Keratinocyte (primary cell): ENCODE measurements at regions not wholly inside any gene's neighbourhood (a gene's known extent, or its start where the extent isn't known, plus 50 kb on each side); places are given as distances from the start of the nearest gene placed in this dataset.

Experiments used
- DNase-seq: peaks from one replicate; pipeline ENCODE4 v3.0.0-alpha.2; 2011; ENCODE audit warnings: low read depth, missing footprints, low spot score
- FAIRE-seq: peaks from 2 replicates; lab custom pipeline; 2011; peaks lifted over from hg19 to GRCh38; lab: Jason Lieb, UNC
- H2AFZ ChIP-seq: 2 replicates; pipeline ENCODE4 v1.6.0; 2012; ENCODE audit warnings: low read length, control low read depth, inconsistent platforms; ENCODE audit not compliant: control insufficient read depth
- H3K27ac ChIP-seq: 2 replicates; pipeline ENCODE4 v1.5.1; 2011; ENCODE audit warnings: low read length; ENCODE audit not compliant: control insufficient read depth, insufficient read depth
- H3K27me3 ChIP-seq: 3 replicates; pipeline ENCODE4 v1.6.0; 2011; ENCODE audit warnings: low read length; ENCODE audit not compliant: control insufficient read depth, insufficient read depth; ENCODE audit errors: extremely low read depth
- H3K36me3 ChIP-seq, 2 experiments: 2 replicates in 1 of 2; 3 replicates in 1 of 2; pipeline ENCODE4 v1.5.1; 2011; ENCODE audit warnings: low read length in 2 of 2, mild to moderate bottlenecking in 1 of 2; ENCODE audit not compliant: control insufficient read depth in 2 of 2, insufficient read depth in 2 of 2; ENCODE audit errors: extremely low read depth in 1 of 2
- H3K4me1 ChIP-seq: 3 replicates; pipeline ENCODE4 v1.5.1; 2011; ENCODE audit warnings: low read length; ENCODE audit not compliant: control insufficient read depth, insufficient read depth; ENCODE audit errors: extremely low read depth
- H3K4me2 ChIP-seq: 3 replicates; pipeline ENCODE4 v1.6.0; 2011; ENCODE audit warnings: low read depth, low read length; ENCODE audit not compliant: control insufficient read depth, insufficient read depth; ENCODE audit errors: extremely low read depth
- H3K4me3 ChIP-seq, 3 experiments: fragments of 200-600 bp in 1 of 3; sonication (generic) in 1 of 3; 2 replicates in 2 of 3; 3 replicates in 1 of 3; pipeline ENCODE4 v1.5.1; 2011 to 2016; ENCODE audit warnings: low read length in 3 of 3, mild to moderate bottlenecking in 3 of 3, control low read depth in 2 of 3, inconsistent platforms in 1 of 3, low read depth in 1 of 3, mixed read lengths in 1 of 3, mixed run types in 1 of 3, moderate library complexity in 1 of 3; ENCODE audit not compliant: control insufficient read depth in 2 of 3, insufficient read depth in 2 of 3; ENCODE audit errors: extremely low read depth in 1 of 3
- H3K79me2 ChIP-seq: 2 replicates; pipeline ENCODE4 v1.6.0; 2012; ENCODE audit warnings: low read length; ENCODE audit not compliant: control insufficient read depth, insufficient read depth
- H3K9ac ChIP-seq: 3 replicates; pipeline ENCODE4 v1.6.0; 2011; ENCODE audit warnings: low read length; ENCODE audit not compliant: control insufficient read depth, insufficient read depth; ENCODE audit errors: extremely low read depth
- H3K9me1 ChIP-seq: 3 replicates; pipeline ENCODE4 v1.6.0; 2011; ENCODE audit warnings: low read length; ENCODE audit not compliant: control insufficient read depth, insufficient read depth; ENCODE audit errors: extremely low read depth
- H3K9me3 ChIP-seq: 2 replicates; pipeline ENCODE4 v1.5.1; 2012; ENCODE audit warnings: low read depth, low read length; ENCODE audit not compliant: control insufficient read depth
- H4K20me1 ChIP-seq: 3 replicates; pipeline ENCODE4 v1.6.0; 2011; ENCODE audit warnings: low read length; ENCODE audit not compliant: control insufficient read depth, insufficient read depth; ENCODE audit errors: extremely low read depth
- EZH2 ChIP-seq: IDR thresholded peaks from one replicate; pipeline ENCODE4 v1.6.1; 2012; ENCODE audit warnings: inconsistent platforms, mild to moderate bottlenecking, low read length, moderate library complexity
- dilution Hi-C: fragments of 300-500 bp; cut with MboI; formaldehyde crosslinking; loops from one replicate; pipeline ENCODE4 v1.7.0; 2020; ENCODE audit warnings: low sequenced_read_pairs; ENCODE audit not compliant: extremely low pct_ligation_motif_present
- TF ChIP-seq, protein P1 (sequence below), 3 experiments: IDR thresholded peaks in 1 of 3; conservative IDR thresholded peaks in 1 of 3; optimal IDR thresholded peaks in 1 of 3; 2 replicates in 2 of 3; 3 replicates in 1 of 3; pipeline versions ENCODE3 to v1.5.1; 2011; ENCODE audit warnings: low read length in 3 of 3, mild to moderate bottlenecking in 3 of 3, moderate library complexity in 2 of 3, control low read depth in 1 of 3, inconsistent platforms in 1 of 3; ENCODE audit not compliant: insufficient read depth in 2 of 3; ENCODE audit errors: extremely low read depth in 1 of 3

DNA sequence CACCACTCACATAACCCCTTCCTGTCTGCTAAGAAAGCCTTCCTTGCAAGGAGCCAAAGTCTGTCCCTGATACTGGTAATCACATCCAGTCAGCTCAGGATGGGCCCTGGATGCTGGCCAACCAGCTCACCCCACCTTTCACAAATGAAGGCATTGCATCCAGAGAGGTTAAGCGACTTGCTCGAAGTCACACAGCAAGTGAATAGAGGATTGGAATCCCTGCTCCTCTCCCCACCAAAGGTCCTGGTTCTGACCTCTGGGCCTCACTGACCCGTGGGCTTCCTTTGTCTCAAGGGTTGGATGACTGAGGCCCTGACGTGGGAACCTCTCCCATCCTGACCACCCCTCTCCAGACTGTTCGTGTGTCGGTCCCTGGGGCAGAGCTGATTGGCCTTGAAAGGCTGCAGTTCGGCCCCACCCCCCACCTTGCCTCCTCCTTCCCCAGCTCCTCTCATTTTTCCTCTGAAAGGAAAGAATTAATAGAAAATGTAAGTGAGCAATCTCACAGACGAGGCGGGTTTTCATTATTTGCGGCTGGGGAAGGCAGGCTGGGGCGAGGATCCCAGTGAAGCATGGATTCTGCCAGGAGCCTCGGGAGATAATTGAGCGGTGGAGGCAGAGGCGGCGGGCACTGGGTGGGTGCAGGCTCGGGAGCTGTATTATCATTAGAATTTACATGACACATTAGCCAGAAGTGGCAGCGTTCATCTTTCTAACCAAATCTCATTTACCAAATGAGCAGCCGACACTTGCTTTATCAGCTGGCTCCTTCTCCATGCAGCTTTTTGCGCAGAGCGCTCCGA is 101.5 kb upstream of the CSF3R start:
- Histone ChIP-seq H3K9me1 (no peaks in the 10 kb centered on the region), H3K4me1 (peaks cover 13% of the 10 kb centered on the region), H2AFZ (no peak overlapping the region), H3K79me2 (no peaks in the 10 kb centered on the region), H3K27me3 (peaks cover 5% of the 10 kb centered on the region), H3K27ac (no peak overlapping the region), H3K9ac (no peak overlapping the region), H3K4me2 (no peak overlapping the region), H4K20me1 (no peaks in the 10 kb centered on the region), H3K4me3 (no peak overlapping the region), H3K9me3 (no peaks in the 10 kb centered on the region), H3K36me3 (no peaks in the 10 kb centered on the region)
- dilution Hi-C loops = no loop called here
- DNase-seq (no peak), FAIRE-seq (no peak)
- TF ChIP-seq EZH2 = no peak
- TF ChIP-seq, protein P1, sequence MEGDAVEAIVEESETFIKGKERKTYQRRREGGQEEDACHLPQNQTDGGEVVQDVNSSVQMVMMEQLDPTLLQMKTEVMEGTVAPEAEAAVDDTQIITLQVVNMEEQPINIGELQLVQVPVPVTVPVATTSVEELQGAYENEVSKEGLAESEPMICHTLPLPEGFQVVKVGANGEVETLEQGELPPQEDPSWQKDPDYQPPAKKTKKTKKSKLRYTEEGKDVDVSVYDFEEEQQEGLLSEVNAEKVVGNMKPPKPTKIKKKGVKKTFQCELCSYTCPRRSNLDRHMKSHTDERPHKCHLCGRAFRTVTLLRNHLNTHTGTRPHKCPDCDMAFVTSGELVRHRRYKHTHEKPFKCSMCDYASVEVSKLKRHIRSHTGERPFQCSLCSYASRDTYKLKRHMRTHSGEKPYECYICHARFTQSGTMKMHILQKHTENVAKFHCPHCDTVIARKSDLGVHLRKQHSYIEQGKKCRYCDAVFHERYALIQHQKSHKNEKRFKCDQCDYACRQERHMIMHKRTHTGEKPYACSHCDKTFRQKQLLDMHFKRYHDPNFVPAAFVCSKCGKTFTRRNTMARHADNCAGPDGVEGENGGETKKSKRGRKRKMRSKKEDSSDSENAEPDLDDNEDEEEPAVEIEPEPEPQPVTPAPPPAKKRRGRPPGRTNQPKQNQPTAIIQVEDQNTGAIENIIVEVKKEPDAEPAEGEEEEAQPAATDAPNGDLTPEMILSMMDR (optimal IDR thresholded peaks at IDR 0.05 in 1 of 3, IDR thresholded peaks at IDR 0.05 in 1 of 3, conservative IDR thresholded peaks at IDR 0.05 in 1 of 3; ENCODE audit: extremely low read depth in 1 of 3, insufficient read depth in 2 of 3, low read length in 3 of 3) = no peak

DNA sequence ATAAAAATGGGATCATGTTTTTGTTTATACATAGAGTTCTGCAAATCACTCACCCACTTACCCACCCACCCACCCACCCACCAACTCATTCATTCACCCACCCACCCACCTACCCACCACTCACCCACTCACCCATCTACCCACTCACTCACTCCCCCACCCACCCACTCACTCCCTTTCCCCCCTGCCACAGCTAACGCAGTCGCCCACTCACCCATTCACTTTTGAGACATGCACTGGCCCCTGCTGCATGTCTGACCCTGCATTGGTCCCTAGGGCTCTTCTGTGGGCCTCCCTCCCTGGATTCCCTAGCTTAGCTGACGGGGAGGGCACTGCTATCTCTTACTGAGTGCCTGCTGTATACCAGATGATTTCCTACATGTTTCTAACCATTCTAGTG is 100.4 kb upstream of the CSF3R start:
- Histone ChIP-seq H3K27me3 (no peaks in the 10 kb centered on the region), H3K9me1 (no peaks in the 10 kb centered on the region), H2AFZ (no peak overlapping the region), H3K4me2 (no peak overlapping the region), H3K79me2 (no peaks in the 10 kb centered on the region), H4K20me1 (no peaks in the 10 kb centered on the region), H3K4me3 (no peak overlapping the region), H3K4me1 (peaks cover 13% of the 10 kb centered on the region), H3K9me3 (no peaks in the 10 kb centered on the region), H3K9ac (no peak overlapping the region), H3K36me3 (no peaks in the 10 kb centered on the region), H3K27ac (no peak overlapping the region)
- DNase-seq (no peak), FAIRE-seq (no peak)
- dilution Hi-C loops = no loop called here
- TF ChIP-seq, protein P1 (optimal IDR thresholded peaks at IDR 0.05 in 1 of 3, IDR thresholded peaks at IDR 0.05 in 1 of 3, conservative IDR thresholded peaks at IDR 0.05 in 1 of 3; ENCODE audit: extremely low read depth in 1 of 3, insufficient read depth in 2 of 3, low read length in 3 of 3) = no peak
- TF ChIP-seq EZH2 = no peak
